Sigmoid colon (tissue), 6 donors: ENCODE measurements at regions not wholly inside any gene's neighbourhood (a gene's known extent, or its start where the extent isn't known, plus 50 kb on each side); places are given as distances from the start of the nearest gene placed in this dataset.

Source experiments
- DNase-seq: peaks from one replicate; pipeline ENCODE4 v3.0.0-alpha.2; 2019
- H3K27ac ChIP-seq, 4 donors: fragments of 200-600 bp; sonication (generic); one replicate each; pipeline ENCODE4 v1.5.1; 2016 to 2019; ENCODE audit warnings: mild to moderate bottlenecking in 1 of 4
- H3K27me3 ChIP-seq, 3 donors: fragments of 200-600 bp; sonication (generic); one replicate each; pipeline ENCODE4 v1.5.1; 2019; ENCODE audit warnings: mild to moderate bottlenecking in 1 of 3
- H3K36me3 ChIP-seq, 4 donors: fragments of 200-600 bp; sonication (generic); one replicate each; pipeline ENCODE4 v1.5.1; 2016 to 2019
- H3K4me1 ChIP-seq, 4 donors: fragments of 200-600 bp; sonication (generic); one replicate each; pipeline ENCODE4 v1.5.1; 2017 to 2019
- H3K4me3 ChIP-seq, 4 donors: fragments of 200-600 bp; sonication (generic); one replicate each; pipeline ENCODE4 v1.5.1; 2017 to 2019; ENCODE audit warnings: mild to moderate bottlenecking in 2 of 4, moderate library complexity in 1 of 4
- H3K9me3 ChIP-seq, 4 donors: fragments of 200-600 bp in 3 of 4; sonication (generic) in 3 of 4; one replicate each; pipeline versions ENCODE4 v1.5.1 to v1.6.1; 2013 to 2019
- CTCF ChIP-seq, 4 experiments: fragments of 450-650 bp in 3 of 4; fragments of 200-600 bp in 1 of 4; IDR thresholded peaks; one replicate each; pipeline ENCODE4 v1.5.1; 2016 to 2019; ENCODE audit warnings: antibody characterized with exemption in 4 of 4, mild to moderate bottlenecking in 3 of 4, moderate library complexity in 2 of 4
- EP300 ChIP-seq, 4 donors: sonication (generic); formaldehyde crosslinking; IDR thresholded peaks; one replicate each; pipeline ENCODE4 v1.6.1; 2017; ENCODE audit warnings: antibody characterized with exemption in 4 of 4
- POLR2A ChIP-seq, 2 donors: fragments of 450-650 bp; IDR thresholded peaks; one replicate each; pipeline ENCODE4 v1.6.1; 2016; ENCODE audit warnings: antibody characterized with exemption in 2 of 2, mild to moderate bottlenecking in 2 of 2, moderate library complexity in 2 of 2
- POLR2AphosphoS5 ChIP-seq, 4 donors: sonication (generic); formaldehyde crosslinking; IDR thresholded peaks; one replicate each; pipeline ENCODE4 v1.6.1; 2017; ENCODE audit warnings: antibody characterized with exemption in 4 of 4
- WGBS, 2 donors: extraction: QIAGEN DNeasy Blood & Tissue Kit; methylation state at CpG; one replicate each; pipeline ENCODE4 v1.1.7; 2013; 5-methylcytosine and 5-hydroxymethylcytosine counted together
- intact Hi-C: fragments of 100-400 bp; cut with DNase I; formaldehyde crosslinking; loops from one replicate; pipeline ENCODE4 v1.15.1; 2023
- donor health status: healthy with polysubstance abuse.
- donor health status: healthy.

GRCh38 chr15:70293591-70294470 is 196.1 kb upstream of the TLE3 start:
- TF ChIP-seq CTCF (IDR thresholded peaks at IDR 0.05) (no peak), POLR2AphosphoS5 (IDR thresholded peaks at IDR 0.05) (no peak), POLR2A (IDR thresholded peaks at IDR 0.05) (no peak), EP300 (IDR thresholded peaks at IDR 0.05) (no peak)
- Histone ChIP-seq H3K27me3 (no peaks in the 10 kb centered on the region), H3K27ac (no peak overlapping the region), H3K4me1 (peaks cover 0 to 33% (median 24%) of the 10 kb centered on the region in 4 donors), H3K9me3 (no peaks in the 10 kb centered on the region), H3K36me3 (no peaks in the 10 kb centered on the region), H3K4me3 (no peak overlapping the region)
- WGBS, 2 donors = 94 to 95% methylated on average over 10 of the region's 10 CpGs
- no peak for DNase-seq
- intact Hi-C loops = no loop called here

- no peak for DNase-seq
- Histone ChIP-seq H3K4me3 (no peak overlapping the region), H3K36me3 (no peaks in the 10 kb centered on the region), H3K27me3 (no peaks in the 10 kb centered on the region), H3K27ac (no peak overlapping the region), H3K4me1 (peaks cover 0 to 34% (median 24%) of the 10 kb centered on the region in 4 donors), H3K9me3 (no peaks in the 10 kb centered on the region)
- intact Hi-C loops = no loop called here
- 84 to 100% methylated on average over 1 of the region's 1 CpG for WGBS, 2 donors
- no peak for TF ChIP-seq EP300 (IDR thresholded peaks at IDR 0.05)
- TF ChIP-seq POLR2A (IDR thresholded peaks at IDR 0.05) = no peak
- TF ChIP-seq CTCF (IDR thresholded peaks at IDR 0.05) = no peak
These were observed 195.4 kb upstream of the TLE3 start for GRCh38 chr15:70293138-70293537.

GRCh38 chr15:70292076-70292760 is 194.5 kb upstream of the TLE3 start:
- TF ChIP-seq EP300 (IDR thresholded peaks at IDR 0.05) (no peak), POLR2A (IDR thresholded peaks at IDR 0.05) (no peak), POLR2AphosphoS5 (IDR thresholded peaks at IDR 0.05) (no peak), CTCF (IDR thresholded peaks at IDR 0.05) (no peak)
- WGBS, 2 donors = 73 to 86% methylated on average over 12 of the region's 12 CpGs
- intact Hi-C loops = no loop called here
- Histone ChIP-seq H3K36me3 (no peaks in the 10 kb centered on the region), H3K9me3 (no peaks in the 10 kb centered on the region), H3K27ac (no peak overlapping the region), H3K4me3 (no peak overlapping the region), H3K27me3 (no peaks in the 10 kb centered on the region), H3K4me1 (peaks cover 0 to 34% (median 24%) of the 10 kb centered on the region in 4 donors)
- no peak for DNase-seq

- TF ChIP-seq POLR2A (IDR thresholded peaks at IDR 0.05) (no peak), CTCF (IDR thresholded peaks at IDR 0.05) (no peak), POLR2AphosphoS5 (IDR thresholded peaks at IDR 0.05) (no peak), EP300 (IDR thresholded peaks at IDR 0.05) (no peak)
- DNase-seq = no peak
- peaks cover 0 to 40% (median 26%) of the 10 kb centered on the region in 4 donors for H3K4me1 ChIP-seq
- no peaks in the 10 kb centered on the region for H3K36me3 ChIP-seq
- 62 to 81% methylated on average over 10 of the region's 10 CpGs for WGBS, 2 donors
- intact Hi-C loops = no loop called here
- no peak overlapping the region for H3K4me3 ChIP-seq
- no peaks in the 10 kb centered on the region for H3K27me3 ChIP-seq
- no peak overlapping the region for H3K27ac ChIP-seq
- no peaks in the 10 kb centered on the region for H3K9me3 ChIP-seq
These were observed 193.8 kb upstream of the TLE3 start for GRCh38 chr15:70291305-70292075.
